ENCODE measurements at regions not wholly inside any gene's neighbourhood (a gene's known extent, or its start where the extent isn't known, plus 50 kb on each side); places are given as distances from the start of the nearest gene placed in this dataset.

DNA sequence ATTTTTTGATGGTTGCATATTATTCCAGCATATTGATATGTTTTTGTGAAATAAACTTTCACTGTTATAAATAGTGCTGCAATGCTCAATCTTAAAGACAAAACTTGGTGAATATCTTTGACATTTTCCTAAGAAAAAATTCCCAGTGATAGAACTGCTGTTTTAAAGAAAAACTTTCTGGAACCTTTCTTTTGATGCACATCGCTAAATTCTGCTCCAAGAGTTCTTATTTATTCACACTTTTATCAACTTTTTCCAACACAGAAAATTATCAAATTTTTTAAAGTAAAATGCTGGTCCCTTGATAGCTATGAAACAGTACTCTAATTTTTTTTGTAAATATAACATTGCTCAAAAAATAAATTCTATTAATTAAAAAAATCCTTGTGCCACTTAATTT lies 196.6 kb downstream of the HS3ST3A1 start:
- DNase-seq (ENCODE audit: low spot score) = no peak

DNA sequence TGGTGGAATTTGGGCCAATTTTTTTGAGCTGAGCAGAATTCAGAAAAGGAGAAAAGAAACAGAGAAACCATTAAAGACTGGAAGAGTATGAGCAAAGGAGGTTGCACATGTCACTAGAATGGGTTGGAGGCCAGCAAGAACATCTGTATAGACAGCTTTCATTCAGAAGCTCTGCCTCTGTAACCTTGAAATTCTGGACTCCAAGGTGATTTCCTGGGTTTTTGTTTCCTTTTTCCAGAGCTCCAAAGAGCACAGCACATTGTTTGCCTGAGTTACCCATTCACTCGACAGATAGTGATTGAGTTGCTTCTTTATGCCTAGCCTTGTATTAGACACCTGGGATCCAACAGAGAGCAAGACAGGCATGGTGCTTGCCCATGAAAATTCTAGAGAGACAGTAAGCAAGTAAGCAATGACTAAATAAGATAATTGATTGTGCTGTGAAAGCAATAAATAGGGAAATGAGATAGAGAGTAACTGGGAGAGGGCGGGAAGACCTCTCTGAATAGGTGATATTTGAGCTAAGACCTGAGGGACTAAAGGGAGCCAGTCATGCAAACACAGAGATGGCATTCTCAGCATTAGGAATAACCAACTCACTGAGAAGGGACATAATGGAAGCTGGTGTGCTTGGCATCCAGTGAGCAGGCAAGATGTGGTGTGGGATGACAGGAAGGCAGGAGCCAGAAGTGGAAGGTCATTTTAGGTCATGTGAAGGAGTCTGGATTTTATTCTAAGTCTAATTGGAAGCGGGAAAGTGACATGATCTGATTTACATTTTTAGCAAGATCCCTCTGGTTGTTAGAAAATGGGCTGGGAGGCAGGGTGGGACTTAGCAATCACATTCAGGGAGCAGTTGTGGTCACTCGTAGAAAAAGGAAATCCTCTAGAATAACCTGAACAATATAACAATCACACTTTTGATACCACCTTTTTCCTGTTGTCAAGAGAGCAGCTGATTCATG lies 197.5 kb downstream of the HS3ST3A1 start:
- no peak for DNase-seq (ENCODE audit: low spot score)

DNA sequence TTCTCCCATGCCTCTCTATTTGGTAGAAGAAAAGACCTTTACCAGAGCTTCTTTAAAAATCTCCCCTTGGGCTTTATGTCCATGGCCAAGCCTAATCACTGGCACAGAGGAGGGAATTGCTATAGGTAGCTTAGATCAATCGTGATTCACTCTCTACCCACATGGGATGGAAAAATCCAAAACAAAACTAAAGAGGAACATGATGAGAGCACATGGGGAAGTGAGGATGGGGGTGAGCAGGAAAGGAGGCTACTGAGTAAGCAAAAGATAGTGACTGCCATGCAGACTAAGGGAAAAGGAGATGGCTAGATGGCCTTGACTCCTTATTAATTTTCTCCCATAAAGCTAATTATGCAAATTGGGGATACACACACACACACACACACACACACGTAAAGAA lies 201.2 kb downstream of the HS3ST3A1 start:
- no peak for DNase-seq (ENCODE audit: low spot score)

DNA sequence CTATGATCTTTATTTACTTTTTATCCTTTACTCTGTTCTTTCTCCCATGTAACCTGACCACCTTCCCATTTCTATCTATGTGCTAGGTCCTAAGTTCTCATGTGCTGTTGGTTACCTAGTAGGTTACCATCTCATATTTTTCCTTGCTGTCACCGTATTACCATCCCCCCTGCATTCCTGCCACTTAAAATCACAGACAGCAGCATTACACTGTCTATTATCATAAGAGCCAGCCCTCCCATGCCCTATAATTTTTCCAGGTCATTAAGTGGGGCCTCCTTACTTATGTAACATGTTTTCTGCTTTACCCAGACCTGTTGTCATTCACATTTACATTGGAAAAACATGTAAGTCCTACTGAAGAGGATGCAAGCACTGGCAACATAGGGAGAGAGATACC lies 202.9 kb downstream of the HS3ST3A1 start:
- DNase-seq (ENCODE audit: low spot score) = no peak

DNA sequence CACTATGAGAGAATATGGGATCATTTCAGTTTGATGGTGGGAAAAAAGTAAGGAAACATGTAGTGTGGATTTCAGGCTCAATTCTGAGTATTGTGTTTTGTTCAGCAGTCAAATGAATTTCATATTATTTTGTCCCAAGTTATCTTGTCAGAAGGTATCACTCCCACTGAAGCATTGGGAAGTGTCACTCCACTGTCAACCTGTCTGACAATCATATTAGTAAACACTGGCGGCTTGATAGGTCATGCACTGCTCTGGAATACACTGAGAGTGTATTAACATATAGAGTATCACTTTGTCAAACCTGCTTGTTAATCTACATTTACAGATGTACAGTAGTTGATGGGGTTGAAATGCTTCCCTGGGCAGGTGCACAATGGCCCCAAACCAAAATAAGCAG lies 203.6 kb downstream of the HS3ST3A1 start:
- no peak for DNase-seq (ENCODE audit: low spot score)

DNA sequence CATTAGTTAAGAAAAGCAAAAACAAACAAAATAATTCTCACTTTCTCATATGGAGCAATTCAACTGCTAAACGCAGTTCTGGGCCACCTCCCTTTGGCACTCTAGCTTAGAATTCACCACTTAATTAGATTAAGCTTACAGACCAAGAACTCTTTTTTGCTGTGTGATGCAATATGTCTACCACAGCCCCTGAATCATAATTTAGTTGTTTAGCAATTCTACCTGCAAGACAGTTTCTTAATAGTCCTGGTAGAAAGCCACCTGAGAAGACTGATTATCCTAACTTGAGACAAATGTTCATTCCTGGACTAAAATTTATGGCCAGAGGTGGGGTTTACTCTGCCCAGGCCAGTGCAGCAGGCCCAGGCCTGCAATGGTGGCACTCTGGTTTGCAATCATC lies 205.9 kb downstream of the HS3ST3A1 start:
- DNase-seq (ENCODE audit: low spot score) = no peak

DNA sequence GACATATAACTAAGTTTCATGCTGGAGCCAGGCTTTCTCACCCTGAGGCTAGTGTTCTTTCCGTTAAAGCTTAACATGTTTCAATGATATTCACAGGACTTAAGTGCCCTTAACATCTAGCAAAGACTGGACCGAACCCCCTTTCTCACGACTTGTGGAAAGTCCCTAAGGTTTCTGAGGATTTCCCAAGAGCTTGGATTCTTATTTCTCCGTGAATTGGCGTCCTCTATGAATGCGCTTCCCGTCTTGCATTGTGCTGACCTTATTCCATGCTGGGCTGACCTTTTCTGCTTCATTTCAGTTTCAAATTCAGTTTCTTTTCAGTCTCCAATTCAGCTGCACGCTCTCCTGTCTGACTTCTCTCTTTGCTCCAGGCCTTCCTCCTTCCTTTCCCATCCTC lies 206.4 kb downstream of the HS3ST3A1 start:
- no peak for DNase-seq (ENCODE audit: low spot score)

DNA sequence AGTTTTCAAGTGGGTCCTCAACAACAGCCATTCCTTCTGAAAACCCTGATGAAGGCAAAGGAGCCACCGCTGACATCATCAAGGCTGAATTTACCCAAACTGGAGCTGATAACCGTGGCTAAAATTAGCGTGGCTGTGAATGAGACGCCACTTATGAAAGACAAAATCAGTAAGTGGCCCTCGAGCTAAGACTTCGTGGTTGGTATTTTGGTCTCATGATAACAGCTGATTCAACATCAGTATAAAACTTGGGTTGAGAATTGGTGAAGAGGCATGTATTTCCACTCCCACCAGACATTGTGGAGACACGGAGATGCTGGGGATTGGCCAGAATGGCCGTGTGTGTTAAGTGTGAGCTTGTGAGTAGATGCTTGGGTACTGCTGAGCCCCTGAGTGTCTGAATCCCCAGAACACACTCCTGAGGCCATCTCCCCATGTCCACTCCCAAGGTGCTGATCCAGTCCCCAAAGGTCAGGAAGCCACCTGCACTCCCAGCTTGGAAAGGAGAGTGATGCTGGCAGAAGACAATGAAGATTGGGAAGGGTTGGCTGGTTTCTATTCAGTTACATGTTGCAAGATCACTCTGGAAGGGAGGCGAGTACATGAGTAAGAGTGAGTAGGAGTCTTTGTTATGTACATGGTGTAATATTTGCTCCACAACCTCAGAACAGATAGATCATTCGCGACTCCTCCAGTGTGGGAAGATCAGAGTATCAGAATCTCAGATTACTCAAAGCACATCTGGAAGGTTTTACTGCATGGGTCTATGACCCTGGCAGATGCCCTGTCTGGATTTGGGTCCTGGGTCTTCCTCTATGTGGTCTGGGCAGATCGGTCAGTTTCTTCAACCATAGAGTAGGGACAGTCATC lies 207.7 kb downstream of the HS3ST3A1 start:
- DNase-seq (ENCODE audit: low spot score) = no peak

DNA sequence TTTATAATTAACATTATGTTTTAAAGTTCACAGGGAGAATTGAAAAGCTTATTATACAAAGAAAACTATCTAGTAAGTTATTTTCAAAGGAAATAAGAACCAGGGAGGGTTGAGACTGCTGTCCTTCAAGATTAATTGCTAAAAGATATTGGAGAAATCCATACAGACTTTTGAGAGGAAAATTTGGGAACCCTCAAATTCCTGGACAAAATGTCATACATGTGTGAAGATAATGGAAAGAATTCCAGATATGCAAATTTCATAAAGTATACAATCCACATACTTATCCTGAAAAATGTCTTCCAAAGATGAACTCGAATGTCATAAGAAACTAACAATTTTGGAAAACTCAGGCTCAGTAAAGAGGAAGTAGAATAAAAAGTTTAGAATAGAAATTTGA lies 213.8 kb downstream of the HS3ST3A1 start:
- DNase-seq (ENCODE audit: low spot score) = no peak

DNA sequence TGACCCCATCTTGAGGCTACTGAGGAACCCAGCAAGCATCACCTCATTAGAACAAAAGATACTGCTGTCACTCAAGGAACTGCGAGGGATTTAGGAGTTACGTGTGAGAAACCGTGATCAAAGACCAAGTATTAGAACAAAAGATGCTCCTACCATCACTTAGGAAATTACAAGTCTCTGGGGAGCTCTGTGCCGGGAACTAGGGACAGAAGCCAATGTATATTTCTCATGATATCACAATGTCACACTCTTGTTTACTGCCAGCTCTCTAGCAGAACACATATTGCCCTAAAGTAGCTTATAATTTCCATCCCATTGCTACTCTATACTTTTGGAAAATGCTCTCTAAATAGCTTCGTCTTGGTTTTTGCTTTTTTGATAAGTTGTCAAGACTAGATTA lies 214.5 kb downstream of the HS3ST3A1 start:
- DNase-seq (ENCODE audit: low spot score) = no peak

DNA sequence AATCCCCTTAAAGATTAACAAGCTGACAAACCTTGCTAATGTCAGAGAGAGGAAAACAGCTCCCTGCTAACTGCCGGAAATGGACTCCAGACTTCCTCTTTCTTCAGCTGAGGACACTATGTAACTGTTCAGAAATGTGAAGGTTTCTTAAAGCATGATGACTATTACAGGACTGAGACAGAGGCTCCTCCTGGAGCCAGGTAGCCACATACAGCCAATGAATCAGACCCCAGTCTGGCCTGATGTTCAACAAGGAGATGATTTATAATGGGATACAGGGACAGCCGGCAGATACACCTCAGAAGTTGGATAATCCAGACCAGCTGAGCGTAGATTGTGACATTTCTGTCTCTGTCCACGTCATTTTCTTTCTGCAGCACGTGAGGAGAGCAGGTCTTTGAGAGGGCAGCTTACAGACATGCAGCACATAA lies 216.2 kb downstream of the HS3ST3A1 start:
- no peak for DNase-seq (ENCODE audit: low spot score)

DNA sequence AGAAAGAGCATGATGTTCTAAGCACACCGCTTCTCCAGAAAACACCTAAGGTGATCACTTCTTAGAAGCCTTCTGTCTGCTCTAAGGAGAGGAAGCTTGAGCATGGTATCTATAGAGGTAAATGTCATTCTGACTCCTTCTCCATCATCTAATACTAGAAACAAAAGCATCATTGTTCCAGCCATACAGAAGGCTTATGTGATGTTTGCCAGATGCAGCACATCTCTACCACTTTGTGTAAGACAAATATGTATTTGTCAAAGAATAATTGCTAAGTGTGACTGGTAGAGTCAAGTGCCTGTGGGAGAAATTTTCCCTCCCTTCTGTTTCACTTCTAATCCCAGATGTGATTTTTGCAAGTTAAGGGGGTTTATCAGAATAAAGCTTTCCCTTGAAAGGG lies 217.1 kb downstream of the HS3ST3A1 start:
- DNase-seq (ENCODE audit: low spot score) = no peak

DNA sequence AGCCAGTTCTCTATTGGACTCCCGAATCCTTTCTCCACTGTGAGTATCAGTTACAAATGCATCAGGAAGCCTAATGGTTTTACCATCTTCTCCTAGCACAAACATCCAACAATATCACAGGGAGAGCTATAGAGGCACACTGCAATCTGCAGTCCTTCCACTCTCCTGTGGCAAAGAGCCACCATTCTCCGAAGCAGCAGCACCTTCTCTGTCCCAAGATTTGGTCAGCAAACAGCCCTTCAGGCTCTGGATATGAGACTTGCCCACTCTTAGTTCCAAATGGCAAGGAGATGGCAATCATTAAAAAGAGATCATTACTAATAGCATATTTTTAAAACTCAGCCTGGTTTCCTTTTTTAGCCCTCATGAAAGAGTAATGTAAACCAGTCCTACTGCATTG lies 223.4 kb downstream of the HS3ST3A1 start:
- no peak for DNase-seq (ENCODE audit: low spot score)

DNA sequence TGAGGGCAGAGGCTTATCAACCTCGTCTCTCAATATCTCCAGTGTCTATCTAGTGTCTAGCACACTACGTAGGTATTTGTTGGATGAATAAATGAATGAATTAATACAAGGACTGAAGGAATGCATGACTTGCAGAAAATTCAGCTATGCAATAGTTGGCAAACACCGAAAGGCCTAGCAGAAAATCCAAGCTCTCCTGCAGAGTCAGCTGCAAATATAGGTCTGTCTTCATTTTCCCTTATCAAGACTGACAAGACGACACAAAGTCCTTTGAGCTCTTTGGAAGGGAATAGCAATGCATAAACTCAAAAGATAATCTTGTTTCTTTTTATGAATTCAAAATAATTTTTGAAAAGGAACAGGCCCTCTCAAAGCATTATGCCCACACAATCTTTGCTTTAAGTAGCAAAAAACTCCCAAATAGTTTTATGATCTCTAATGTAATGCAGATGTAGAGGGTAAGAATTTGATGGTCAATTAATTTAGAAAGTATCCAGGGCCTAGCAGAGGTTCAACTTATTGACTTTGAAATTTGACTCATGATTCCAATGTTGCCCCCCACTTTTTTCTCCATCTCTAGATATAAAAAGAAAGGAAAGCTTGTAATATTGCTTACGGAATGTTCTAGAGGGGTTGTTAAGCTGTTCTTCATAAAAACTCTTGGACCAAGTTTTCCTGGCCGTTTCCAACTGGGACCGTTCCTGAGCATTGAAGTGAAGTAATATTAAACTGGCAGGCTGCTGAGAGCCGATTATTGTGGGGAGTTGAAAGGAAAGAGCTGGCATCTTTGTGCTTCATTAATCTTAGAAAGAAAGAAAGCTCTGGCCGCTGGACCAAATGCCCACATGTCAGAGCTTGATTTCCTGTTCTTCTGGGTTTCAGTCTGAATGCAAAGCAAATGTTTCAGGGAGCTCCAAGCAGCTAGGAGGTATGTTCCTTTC lies 227.3 kb downstream of the HS3ST3A1 start:
- no peak for DNase-seq (ENCODE audit: low spot score)

DNA sequence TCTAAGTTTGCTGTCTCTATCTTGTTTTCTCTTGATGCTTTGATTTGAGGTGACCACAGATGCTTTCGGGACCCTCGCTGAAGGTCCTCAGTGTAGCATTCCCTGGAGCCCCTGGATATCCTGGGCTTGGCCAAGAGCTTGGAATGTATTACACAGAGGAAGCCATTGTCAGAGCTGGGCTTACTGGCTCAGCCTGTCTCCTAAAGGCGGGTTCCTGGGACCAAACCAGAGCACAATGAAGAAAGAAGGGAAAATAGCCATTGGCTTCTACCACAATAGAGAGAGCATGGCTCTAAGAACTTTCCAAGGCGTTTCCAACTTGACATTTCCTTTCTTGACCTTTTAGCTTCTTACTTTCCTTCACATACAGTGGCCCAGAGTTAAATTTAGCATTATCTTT lies 229.3 kb downstream of the HS3ST3A1 start:
- DNase-seq (ENCODE audit: low spot score) = no peak

DNA sequence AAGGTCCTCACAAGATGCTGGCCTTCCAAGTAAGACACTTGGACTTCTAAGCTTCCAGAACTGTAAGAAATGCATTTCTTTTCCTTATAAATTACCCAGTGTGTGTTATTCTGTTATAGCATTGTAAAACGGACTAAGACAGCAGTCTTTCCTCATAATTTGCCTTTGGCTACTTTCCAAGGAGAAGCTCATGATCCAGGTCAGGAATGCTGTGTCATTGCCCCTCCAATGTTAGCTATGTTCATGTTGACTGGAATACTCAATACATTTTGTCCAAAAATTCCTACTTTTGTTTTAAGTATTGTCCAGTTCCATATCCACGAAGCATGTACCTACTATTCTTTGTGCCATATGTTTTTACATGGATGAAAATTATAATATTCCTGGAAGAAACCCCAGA lies 234.6 kb downstream of the HS3ST3A1 start:
- no peak for DNase-seq (ENCODE audit: low spot score)

DNA sequence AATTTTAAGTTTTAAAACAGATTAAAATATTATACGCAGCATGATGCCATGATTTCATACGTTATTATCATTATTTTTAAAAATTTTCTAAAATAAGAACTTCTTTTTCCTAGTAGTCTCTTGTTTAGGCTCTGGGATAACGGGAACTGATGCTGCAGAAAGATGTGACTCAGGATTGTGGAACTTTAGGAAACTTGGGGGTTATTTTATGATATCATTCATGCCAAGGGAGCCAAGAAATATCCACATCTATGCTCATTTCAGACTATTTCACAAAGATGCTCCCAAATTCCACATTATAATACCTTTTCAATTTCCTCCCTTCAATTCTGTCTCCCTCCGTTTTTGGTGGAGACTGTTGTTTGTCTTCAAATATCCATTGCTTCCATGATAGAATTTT lies 236.4 kb downstream of the HS3ST3A1 start:
- no peak for DNase-seq (ENCODE audit: low spot score)

DNA sequence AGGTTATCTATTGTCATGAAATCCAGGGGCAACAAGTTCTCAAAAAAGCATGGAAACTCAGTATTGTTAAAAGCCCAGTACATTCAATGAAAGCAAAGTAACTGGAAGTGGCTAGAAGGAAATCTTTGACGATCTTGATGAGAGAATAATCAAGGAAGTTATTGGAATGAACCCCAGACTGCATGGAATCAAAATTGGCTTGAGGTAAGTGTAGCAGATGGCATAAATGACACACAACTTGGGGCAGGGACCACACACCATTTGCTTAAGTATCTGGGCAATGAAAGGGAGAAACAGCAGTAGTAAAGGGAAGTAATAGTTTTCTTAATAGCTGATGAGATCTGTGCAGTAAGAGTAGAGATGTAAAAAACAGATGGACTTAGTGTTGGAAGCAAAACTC lies 238.0 kb downstream of the HS3ST3A1 start:
- no peak for DNase-seq (ENCODE audit: low spot score)

DNA sequence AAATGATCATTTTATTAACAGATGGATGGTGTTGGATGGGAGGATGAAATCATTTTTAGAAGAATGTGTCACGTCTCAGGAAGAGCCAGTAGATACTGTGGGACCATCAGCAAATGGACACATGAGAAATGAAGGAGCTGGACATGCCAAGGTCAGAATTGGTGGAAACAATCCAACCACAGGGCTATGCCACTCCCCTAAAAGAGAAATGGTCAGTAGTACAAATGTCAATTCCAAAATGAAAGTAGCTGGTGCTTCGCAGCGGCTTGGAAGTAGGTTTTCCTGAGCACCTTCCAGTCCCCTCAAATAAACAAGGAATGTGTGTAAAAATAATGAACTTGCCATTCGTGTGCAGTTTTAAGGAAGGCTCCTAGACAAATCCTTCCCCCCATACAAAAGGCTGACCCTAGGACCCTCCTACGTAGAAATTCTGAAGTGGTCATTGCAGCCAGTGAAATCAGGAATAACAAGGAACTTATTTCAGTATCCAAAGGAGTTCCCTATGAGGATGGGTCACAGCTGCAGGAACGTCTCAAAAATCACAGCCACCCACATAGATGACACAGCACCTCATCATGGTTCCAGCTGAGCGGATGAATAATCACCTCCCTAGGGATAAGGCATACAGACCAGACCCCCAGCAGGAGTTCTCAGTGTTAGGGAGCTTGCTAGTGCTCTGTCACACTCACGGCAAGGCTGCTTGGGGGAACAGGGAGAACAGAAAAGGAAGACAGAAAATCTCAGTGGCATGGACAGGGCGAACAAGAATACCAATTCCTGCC lies 239.2 kb downstream of the HS3ST3A1 start:
- DNase-seq (ENCODE audit: low spot score) = no peak

DNA sequence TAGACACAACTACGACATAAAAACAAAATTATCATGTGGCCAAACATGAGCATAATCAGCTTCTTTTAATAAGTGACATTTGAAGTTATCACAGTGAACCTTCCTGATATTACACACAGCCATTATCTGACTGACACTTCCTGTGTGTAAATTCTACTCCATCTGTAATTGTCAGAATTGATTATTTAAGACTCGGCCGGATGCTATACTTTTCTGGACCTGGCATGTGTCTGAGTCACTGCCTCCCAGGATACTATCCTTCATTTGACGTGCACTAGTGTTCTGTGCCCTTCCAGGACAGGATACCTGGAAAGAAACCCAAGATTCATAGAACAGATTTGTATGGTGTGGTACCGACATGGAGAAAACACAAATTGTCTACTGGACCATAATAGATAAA lies 242.0 kb downstream of the HS3ST3A1 start:
- no peak for DNase-seq (ENCODE audit: low spot score)

DNA sequence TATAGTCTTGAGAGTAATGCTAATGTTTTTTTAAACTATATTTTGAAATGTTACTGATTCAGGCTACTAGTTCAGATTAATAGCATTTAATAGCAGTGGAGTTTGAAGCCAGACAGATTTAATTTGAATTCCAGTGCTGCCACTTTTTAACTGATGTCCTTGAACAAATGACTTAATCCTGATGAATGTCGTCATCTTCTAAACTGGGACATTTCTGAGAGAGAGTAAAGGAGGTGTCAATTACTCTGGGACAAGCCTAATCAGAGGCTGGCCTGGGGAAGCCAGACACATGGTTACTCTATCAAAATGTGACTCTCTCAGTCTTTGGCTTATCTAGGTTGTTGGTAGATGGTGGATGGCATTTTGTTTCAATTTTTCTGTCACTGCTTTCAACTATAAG lies 246.7 kb downstream of the HS3ST3A1 start:
- DNase-seq (ENCODE audit: low spot score) = no peak
